GM12892 (cell line): ENCODE measurements at regions not wholly inside any gene's neighbourhood (a gene's known extent, or its start where the extent isn't known, plus 50 kb on each side); places are given as distances from the start of the nearest gene placed in this dataset.

ENCODE experiments used
- POLR2A ChIP-seq: IDR thresholded peaks from 2 replicates; pipeline ENCODE4 v1.6.1; 2011; ENCODE audit warnings: low read depth, low read length, control low read depth
- POLR2AphosphoS5 ChIP-seq: IDR thresholded peaks from 2 replicates; pipeline ENCODE4 v1.6.1; 2011; ENCODE audit warnings: low read depth, low read length, control low read depth

DNA sequence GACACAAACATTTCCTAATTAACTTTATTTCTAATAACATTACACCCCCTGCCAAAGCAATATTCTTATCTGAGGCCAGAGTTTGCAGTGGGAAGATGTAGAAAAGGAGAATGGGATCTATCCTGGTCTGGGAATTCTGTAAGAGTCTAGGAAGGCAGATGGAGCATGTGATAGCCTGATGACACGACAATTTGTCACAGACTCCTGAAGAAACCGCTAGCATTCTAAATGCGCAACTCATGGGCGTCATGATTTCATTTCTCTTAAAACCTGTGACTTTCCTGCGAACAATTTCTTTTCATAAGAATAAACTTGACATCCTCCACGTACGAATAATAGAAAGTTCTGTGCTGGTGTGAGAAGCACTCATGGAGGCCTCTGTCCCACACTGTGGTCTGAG, 72.9 kb upstream of the ATP10A start:
- TF ChIP-seq POLR2A: no peak
- no peak for TF ChIP-seq POLR2AphosphoS5
